Peyer's patch (tissue), 4 donors: ENCODE measurements at regions not wholly inside any gene's neighbourhood (a gene's known extent, or its start where the extent isn't known, plus 50 kb on each side); places are given as distances from the start of the nearest gene placed in this dataset.

Experiments used
- CTCF ChIP-seq, 6 experiments: fragments of 450-650 bp in 4 of 6; fragments of 200-600 bp in 2 of 6; sonication (generic) in 1 of 6; IDR thresholded peaks; one replicate each; pipeline ENCODE4 v1.5.1; 2017 to 2019; ENCODE audit warnings: antibody characterized with exemption in 6 of 6, mild to moderate bottlenecking in 3 of 6, moderate library complexity in 1 of 6
- POLR2A ChIP-seq, 2 donors: fragments of 450-650 bp; IDR thresholded peaks; one replicate each; pipeline ENCODE4 v1.5.1; 2017; ENCODE audit warnings: antibody characterized with exemption in 2 of 2, mild to moderate bottlenecking in 2 of 2, moderate library complexity in 2 of 2

GRCh38 chr19:30778961-30779715 is 407.0 kb downstream of the ZNF536 start:
- TF ChIP-seq CTCF (IDR thresholded peaks at IDR 0.05) (no peak), POLR2A (IDR thresholded peaks at IDR 0.05) (no peak)
